ENCODE measurements at regions not wholly inside any gene's neighbourhood (a gene's known extent, or its start where the extent isn't known, plus 50 kb on each side); places are given as distances from the start of the nearest gene placed in this dataset.

DNA sequence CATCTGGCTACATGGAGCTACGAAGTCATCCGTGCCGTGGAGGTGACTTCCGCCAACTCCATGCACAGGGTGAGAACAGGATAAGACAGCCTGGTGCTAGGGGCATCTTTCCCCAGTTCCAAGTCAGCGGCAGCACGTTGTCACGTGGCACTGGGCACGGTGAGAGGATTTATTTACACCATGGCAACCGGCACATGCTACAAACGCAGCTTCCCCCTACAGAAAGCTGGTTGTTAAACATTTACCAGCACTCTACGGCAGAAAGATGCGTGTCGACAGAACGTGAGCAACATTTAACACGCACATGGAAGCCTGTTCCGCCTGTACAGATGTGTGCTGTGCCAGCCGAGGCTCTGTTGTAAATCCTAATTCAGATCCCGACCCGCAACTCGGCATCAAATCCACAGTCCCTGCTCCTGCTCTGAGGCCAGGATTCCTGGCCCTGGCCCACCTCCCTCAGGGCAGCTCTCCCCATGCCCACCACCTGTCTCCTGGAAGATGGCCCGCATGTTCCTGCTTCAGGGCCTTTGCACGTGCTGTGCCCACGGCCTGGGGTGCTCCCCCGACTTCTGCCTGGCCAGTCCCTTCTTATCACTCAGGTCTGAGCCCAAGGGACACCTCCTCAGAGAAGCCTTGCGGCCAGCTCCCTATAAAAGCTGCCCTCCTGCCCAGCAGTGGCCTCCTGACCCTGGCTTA lies 114.1 kb downstream of the RFLNA start:
- Histone ChIP-seq H3K27ac (ENCODE audit: low read depth, low read length) (no peak overlapping the region), H3K79me2 (ENCODE audit: control insufficient read depth, low read length) (no peaks in the 10 kb centered on the region), H3F3A (ENCODE audit: control insufficient read depth, insufficient read depth) (no peaks in the 10 kb centered on the region), H3K27me3 (ENCODE audit: control insufficient read depth, low read length) (no peaks in the 10 kb centered on the region), H3K4me3 (ENCODE audit: low read length) (no peak overlapping the region), H3K9me2 (replicated peaks; ENCODE audit: control insufficient read depth, low read length) (no peaks in the 10 kb centered on the region), H3K4me2 (ENCODE audit: low read length) (no peak overlapping the region), H3K4me1 (ENCODE audit: control insufficient read depth, low read length) (no peaks in the 10 kb centered on the region), H3K9me3 (ENCODE audit: control insufficient read depth, insufficient read depth, low read length) (no peaks in the 10 kb centered on the region), H3K36me3 (ENCODE audit: control insufficient read depth, low read length) (no peaks in the 10 kb centered on the region; the same call in 1 of the 2 replicates), H4K20me1 (ENCODE audit: control insufficient read depth, insufficient read depth, low read depth, low read length) (no peaks in the 10 kb centered on the region)
- TF ChIP-seq CTCF (IDR thresholded peaks at IDR 0.05; ENCODE audit: low read depth, low read length, poor library complexity, severe bottlenecking) (no peak), EZH2phosphoT487 (IDR thresholded peaks at IDR 0.05; ENCODE audit: borderline replicate concordance, low read length) (no peak)

- H3K27me3 ChIP-seq (ENCODE audit: control insufficient read depth, low read length), result no peaks in the 10 kb centered on the region
- no peaks in the 10 kb centered on the region for H3K4me1 ChIP-seq (ENCODE audit: control insufficient read depth, low read length)
- H4K20me1 ChIP-seq (ENCODE audit: control insufficient read depth, insufficient read depth, low read depth, low read length), result no peaks in the 10 kb centered on the region; the same call in 1 of the 2 replicates
- no peak overlapping the region for H3K4me3 ChIP-seq (ENCODE audit: low read length)
- no peaks in the 10 kb centered on the region for H3K9me3 ChIP-seq (ENCODE audit: control insufficient read depth, insufficient read depth, low read length)
- H3K27ac ChIP-seq (ENCODE audit: low read depth, low read length), result no peak overlapping the region
- H3K79me2 ChIP-seq (ENCODE audit: control insufficient read depth, low read length), result no peaks in the 10 kb centered on the region
- no peaks in the 10 kb centered on the region for H3K9me2 ChIP-seq (replicated peaks; ENCODE audit: control insufficient read depth, low read length)
- H3K36me3 ChIP-seq (ENCODE audit: control insufficient read depth, low read length), result no peaks in the 10 kb centered on the region; the same call in 1 of the 2 replicates
- no peaks in the 10 kb centered on the region for H3F3A ChIP-seq (ENCODE audit: control insufficient read depth, insufficient read depth)
- no peak overlapping the region for H3K4me2 ChIP-seq (ENCODE audit: low read length)
- TF ChIP-seq CTCF (IDR thresholded peaks at IDR 0.05; ENCODE audit: low read depth, low read length, poor library complexity, severe bottlenecking) (peak; percentile 11), EZH2phosphoT487 (IDR thresholded peaks at IDR 0.05; ENCODE audit: borderline replicate concordance, low read length) (no peak)
These were observed 112.2 kb downstream of the RFLNA start for GRCh38 chr12:124407074-124407473.

DNA sequence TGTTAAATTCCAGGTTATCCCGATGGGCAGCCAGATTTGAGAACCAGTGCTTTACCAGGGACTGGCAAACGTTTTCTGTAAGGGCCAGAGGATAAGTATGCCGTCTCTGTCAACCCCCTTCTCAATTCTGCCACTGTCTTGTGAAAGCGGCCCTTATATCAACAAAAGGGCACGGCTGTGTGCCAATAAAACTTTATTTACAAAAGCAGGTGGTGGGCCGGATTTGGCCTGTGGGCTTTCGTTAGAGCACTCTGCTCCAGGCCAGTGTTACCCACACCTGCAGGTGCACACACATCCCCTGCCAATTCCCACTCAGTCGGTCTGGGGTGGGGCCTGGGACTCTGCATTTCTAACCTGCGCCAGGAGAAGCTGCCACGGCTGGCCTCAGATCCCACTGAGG lies 111.2 kb downstream of the RFLNA start:
- Histone ChIP-seq H3K9me2 (replicated peaks; ENCODE audit: control insufficient read depth, low read length) (no peaks in the 10 kb centered on the region), H3K4me2 (ENCODE audit: low read length) (no peak overlapping the region), H3K79me2 (ENCODE audit: control insufficient read depth, low read length) (no peaks in the 10 kb centered on the region), H3F3A (ENCODE audit: control insufficient read depth, insufficient read depth) (no peaks in the 10 kb centered on the region), H3K4me3 (ENCODE audit: low read length) (no peak overlapping the region), H4K20me1 (ENCODE audit: control insufficient read depth, insufficient read depth, low read depth, low read length) (no peaks in the 10 kb centered on the region; the same call in 1 of the 2 replicates), H3K36me3 (ENCODE audit: control insufficient read depth, low read length) (peaks cover 3% of the 10 kb centered on the region; the same call in 1 of the 2 replicates), H3K9me3 (ENCODE audit: control insufficient read depth, insufficient read depth, low read length) (no peaks in the 10 kb centered on the region), H3K27me3 (ENCODE audit: control insufficient read depth, low read length) (no peaks in the 10 kb centered on the region), H3K27ac (ENCODE audit: low read depth, low read length) (no peak overlapping the region), H3K4me1 (ENCODE audit: control insufficient read depth, low read length) (no peaks in the 10 kb centered on the region)
- TF ChIP-seq CTCF (IDR thresholded peaks at IDR 0.05; ENCODE audit: low read depth, low read length, poor library complexity, severe bottlenecking), result no peak
- TF ChIP-seq EZH2phosphoT487 (IDR thresholded peaks at IDR 0.05; ENCODE audit: borderline replicate concordance, low read length), result no peak
